OCI-LY7 (cell line): ENCODE measurements at regions not wholly inside any gene's neighbourhood (a gene's known extent, or its start where the extent isn't known, plus 50 kb on each side); places are given as distances from the start of the nearest gene placed in this dataset.

Experiments used
- BruUV-seq: library from RNA; stranded (reverse); fragments of 400-500 nt; replicated peaks from 2 replicates; lab custom pipeline; 2021; lab: Mats Ljungman, UMichigan
- CTCF ChIA-PET: fragments of 300-600 bp; sonication (Branson Sonifier 250); formaldehyde crosslinking; loops from one replicate; lab custom pipeline; 2022; ENCODE audit warnings: antibody characterized with exemption; ENCODE audit not compliant: unreplicated experiment; lab: Charles Lee
- POLR2A ChIA-PET: fragments of 300-600 bp; sonication (Branson Sonifier 250); formaldehyde crosslinking; loops from one replicate; lab custom pipeline; 2022; ENCODE audit warnings: antibody characterized with exemption; lab: Charles Lee
- DNase-seq: peaks from one replicate; pipeline ENCODE4 v3.0.0-alpha.2; 2015; ENCODE audit warnings: low spot score
- H2AFZ ChIP-seq: fragments of 200-600 bp; sonication (generic), shearing (Covaris generic); 2 replicates; pipeline ENCODE4 v1.6.1; 2014; ENCODE audit warnings: mild to moderate bottlenecking, antibody characterized with exemption, low read length, moderate library complexity
- H3K27ac ChIP-seq: fragments of 200-600 bp; sonication (generic); 2 replicates; pipeline ENCODE4 v1.5.1; 2014; ENCODE audit warnings: mixed run types, low read depth, mild to moderate bottlenecking, moderate library complexity, low read length, inconsistent platforms; ENCODE audit not compliant: poor library complexity, severe bottlenecking
- H3K36me3 ChIP-seq: fragments of 200-600 bp; sonication (generic); 2 replicates; pipeline ENCODE4 v1.6.1; 2014; ENCODE audit warnings: mild to moderate bottlenecking, antibody characterized with exemption, low read length, moderate library complexity, mixed read lengths; ENCODE audit not compliant: insufficient read depth
- H3K4me1 ChIP-seq: fragments of 200-600 bp; sonication (generic); 2 replicates; pipeline ENCODE4 v1.5.1; 2014; ENCODE audit warnings: mild to moderate bottlenecking, low read length; ENCODE audit not compliant: insufficient read depth, poor library complexity, severe bottlenecking
- H3K4me2 ChIP-seq: fragments of 200-600 bp; sonication (generic); 2 replicates; pipeline ENCODE4 v1.6.1; 2014; ENCODE audit warnings: mild to moderate bottlenecking, low read length
- H3K4me3 ChIP-seq: fragments of 200-600 bp; sonication (generic); 2 replicates; pipeline ENCODE4 v1.5.1; 2014; ENCODE audit warnings: mild to moderate bottlenecking, low read depth, low read length; ENCODE audit not compliant: poor library complexity, severe bottlenecking
- H3K79me2 ChIP-seq: fragments of 200-600 bp; sonication (generic); 2 replicates; pipeline ENCODE4 v1.6.1; 2016; ENCODE audit warnings: low read depth, mild to moderate bottlenecking, low read length, moderate library complexity, mixed read lengths; ENCODE audit not compliant: insufficient read depth
- H3K9me2 ChIP-seq: fragments of 200-600 bp; sonication (generic); 2 replicates; pipeline ENCODE4 v1.6.1; 2016; ENCODE audit warnings: mild to moderate bottlenecking, low read length, mixed read lengths; ENCODE audit not compliant: insufficient read depth
- H3K9me3 ChIP-seq: fragments of 200-600 bp; sonication (generic); 2 replicates; pipeline ENCODE4 v1.6.1; 2014; ENCODE audit warnings: mild to moderate bottlenecking, mixed run types, low read length, mixed read lengths
- H4K20me1 ChIP-seq: fragments of 200-600 bp; sonication (generic); 2 replicates; pipeline ENCODE4 v1.6.1; 2014; ENCODE audit warnings: mild to moderate bottlenecking, antibody characterized with exemption, low read length, moderate library complexity, mixed read lengths; ENCODE audit not compliant: insufficient read depth
- CTCF ChIP-seq: fragments of 200-600 bp; sonication (generic); conservative IDR thresholded peaks from 2 replicates; pipeline ENCODE4 v1.5.1; 2014; ENCODE audit warnings: mild to moderate bottlenecking, antibody characterized with exemption, low read length, moderate library complexity, mixed read lengths
- EZH2phosphoT487 ChIP-seq: fragments of 200-600 bp; sonication (generic); IDR thresholded peaks from 2 replicates; pipeline ENCODE4 v1.6.1; 2018; ENCODE audit warnings: low read depth, borderline replicate concordance, mild to moderate bottlenecking, mixed run types, antibody characterized with exemption, low read length, moderate library complexity, mixed read lengths
- intact Hi-C: fragments of 100-400 bp; cut with micrococcal nuclease; formaldehyde crosslinking; loops from one replicate; pipeline ENCODE4 v1.10.0; 2022; ENCODE audit not compliant: unreplicated experiment

GRCh38 chr2:164436131-164436530 is 185.2 kb downstream of the GRB14 start:
- H3K36me3 ChIP-seq: no peaks in the 10 kb centered on the region
- H3K4me2 ChIP-seq: no peak overlapping the region
- H3K4me1 ChIP-seq: no peaks in the 10 kb centered on the region
- ChIA-PET POLR2A (interaction anchor here (0.9 kb wide), 1 partner anchor 11 kb away, joined by 3 read pairs; no protein-coding TSS in a partner anchor), CTCF (no interaction called here)
- H3K79me2 ChIP-seq: no peaks in the 10 kb centered on the region
- no peak overlapping the region for H3K4me3 ChIP-seq
- no peaks in the 10 kb centered on the region for H4K20me1 ChIP-seq
- TF ChIP-seq EZH2phosphoT487 (no peak), CTCF (no peak)
- H3K27ac ChIP-seq: no peak overlapping the region
- no peak for DNase-seq
- BruUV-seq: no TSS peak
- H2AFZ ChIP-seq: no peak overlapping the region
- H3K9me2 ChIP-seq: no peaks in the 10 kb centered on the region
- intact Hi-C loops: no loop called here
- no peaks in the 10 kb centered on the region for H3K9me3 ChIP-seq

- BruUV-seq: no TSS peak
- Histone ChIP-seq H2AFZ (no peak overlapping the region), H4K20me1 (no peaks in the 10 kb centered on the region), H3K9me2 (no peaks in the 10 kb centered on the region), H3K36me3 (no peaks in the 10 kb centered on the region), H3K9me3 (no peaks in the 10 kb centered on the region), H3K27ac (no peak overlapping the region), H3K4me1 (no peaks in the 10 kb centered on the region), H3K4me3 (no peak overlapping the region), H3K4me2 (no peak overlapping the region), H3K79me2 (no peaks in the 10 kb centered on the region)
- peak; percentile 81 for TF ChIP-seq CTCF
- no peak for TF ChIP-seq EZH2phosphoT487
- ChIA-PET POLR2A (no interaction called here), CTCF (no interaction called here)
- peak; percentile 19 for DNase-seq
- intact Hi-C loops: loop anchor here (5.0 kb wide), 1 partner anchor 1243 kb away; no protein-coding TSS in a partner anchor
These were observed 191.0 kb downstream of the GRB14 start for GRCh38 chr2:164430166-164430783.

GRCh38 chr2:164429354-164429753 is 191.9 kb downstream of the GRB14 start:
- Histone ChIP-seq H4K20me1 (no peaks in the 10 kb centered on the region), H3K9me2 (no peaks in the 10 kb centered on the region), H3K79me2 (no peaks in the 10 kb centered on the region), H3K27ac (no peak overlapping the region), H3K4me2 (no peak overlapping the region), H3K4me3 (no peak overlapping the region), H2AFZ (no peak overlapping the region), H3K9me3 (no peaks in the 10 kb centered on the region), H3K36me3 (no peaks in the 10 kb centered on the region), H3K4me1 (no peaks in the 10 kb centered on the region)
- no TSS peak for BruUV-seq
- POLR2A ChIA-PET: interaction anchor here (0.7 kb wide), 1 partner anchor 39 kb away, joined by 4 read pairs; no protein-coding TSS in a partner anchor
- TF ChIP-seq CTCF (no peak), EZH2phosphoT487 (no peak)
- CTCF ChIA-PET: interaction anchor here (1.0 kb wide), 1 partner anchor 9 kb away, joined by 3 read pairs; no protein-coding TSS in a partner anchor
- DNase-seq: no peak
- intact Hi-C loops: no loop called here
